ENCODE measurements at regions not wholly inside any gene's neighbourhood (a gene's known extent, or its start where the extent isn't known, plus 50 kb on each side); places are given as distances from the start of the nearest gene placed in this dataset.

GRCh38 chr2:11068079-11068741 lies 87.1 kb upstream of the SLC66A3 start:
- H4K20me1 ChIP-seq (ENCODE audit: insufficient read depth), result no peaks in the 10 kb centered on the region
- no peaks in the 10 kb centered on the region for H3K79me2 ChIP-seq (ENCODE audit: insufficient read depth, low read length)
- DNase-seq (ENCODE audit: low read depth, low spot score), result no peak
- POLR2A ChIA-PET, result no interaction called here
- H3K27me3 ChIP-seq (ENCODE audit: insufficient read depth, low read length), result no peaks in the 10 kb centered on the region
- no TSS peak for BruUV-seq (replicated peaks)
- H3K9me2 ChIP-seq (ENCODE audit: insufficient read depth), result no peaks in the 10 kb centered on the region
- intact Hi-C loops (cut with micrococcal nuclease), result no loop called here
- no peak overlapping the region for H2AFZ ChIP-seq (ENCODE audit: low read depth, low read length, poor library complexity, severe bottlenecking)
- no peak overlapping the region for H3K4me3 ChIP-seq (replicated peaks in 1 of 2; ENCODE audit: low read depth in 1 of 2, low read length in 2 of 2)
- no peak overlapping the region for H3K4me2 ChIP-seq (ENCODE audit: low read length)
- RAD21 ChIA-PET (ENCODE audit: low non-redundant PET in 1 of 2, low total read pairs in 2 of 2, uncharacterized antibody in 2 of 2, unreplicated experiment in 2 of 2), result no interaction called here
- H3K36me3 ChIP-seq (ENCODE audit: control insufficient read depth in 1 of 2, insufficient read depth in 2 of 2, low read length in 2 of 2), result no peaks in the 10 kb centered on the region
- peaks cover 0 to 18% of the 10 kb centered on the region in 2 experiments; a peak in 3 of 4 replicates for H3K4me1 ChIP-seq (ENCODE audit: control insufficient read depth in 1 of 2, insufficient read depth in 2 of 2, low read length in 2 of 2)
- TF ChIP-seq ATF3 (IDR thresholded peaks at IDR 0.05) (no peak), ZNF274 (IDR thresholded peaks at IDR 0.05; ENCODE audit: low read depth, low read length) (no peak), EGR1 (IDR thresholded peaks at IDR 0.05; ENCODE audit: low read depth) (no peak), ZFX (IDR thresholded peaks at IDR 0.05) (no peak), POLR2AphosphoS5 (IDR thresholded peaks at IDR 0.05; ENCODE audit: low read depth, low read length) (no peak), SRF (IDR thresholded peaks at IDR 0.05; ENCODE audit: low read depth) (no peak), YY1 (IDR thresholded peaks at IDR 0.05; ENCODE audit: extremely low read depth, insufficient replicate concordance, low read depth, low read length) (no peak), EZH2phosphoT487 (IDR thresholded peaks at IDR 0.05; ENCODE audit: borderline replicate concordance) (no peak), TCF7L2 (IDR thresholded peaks at IDR 0.05; ENCODE audit: borderline replicate concordance, extremely low read depth, insufficient read depth, insufficient read length) (no peak), JUND (IDR thresholded peaks at IDR 0.05) (no peak), REST (IDR thresholded peaks at IDR 0.05; ENCODE audit: low read depth) (no peak), ELF1 (IDR thresholded peaks at IDR 0.05; ENCODE audit: borderline replicate concordance, low read depth) (no peak)
- TF ChIP-seq, protein P1, sequence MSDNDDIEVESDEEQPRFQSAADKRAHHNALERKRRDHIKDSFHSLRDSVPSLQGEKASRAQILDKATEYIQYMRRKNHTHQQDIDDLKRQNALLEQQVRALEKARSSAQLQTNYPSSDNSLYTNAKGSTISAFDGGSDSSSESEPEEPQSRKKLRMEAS (IDR thresholded peaks at IDR 0.05), result no peak
- H3K9ac ChIP-seq (ENCODE audit: low read length), result no peak overlapping the region
- no peak for ATAC-seq
- H3K27ac ChIP-seq (ENCODE audit: low read depth, low read length), result no peak overlapping the region
- CTCF ChIA-PET, result no interaction called here
- no peaks in the 10 kb centered on the region for H3K9me3 ChIP-seq (ENCODE audit: control insufficient read depth in 1 of 2, insufficient read depth in 1 of 2, low read depth in 1 of 2, low read length in 2 of 2)
